Gastrocnemius medialis (tissue), 4 donors: ENCODE measurements at regions not wholly inside any gene's neighbourhood (a gene's known extent, or its start where the extent isn't known, plus 50 kb on each side); places are given as distances from the start of the nearest gene placed in this dataset.

ENCODE experiments used
- ATAC-seq, 2 donors: fragments of 150-250 bp; one replicate each; pipeline ENCODE4 v1.9.1; 2016
- DNase-seq, 2 donors: peaks; one replicate each; pipeline ENCODE4 v3.0.0-alpha.2; 2019
- H3K27ac ChIP-seq, 4 donors: fragments of 200-600 bp; sonication (generic); 1 replicate in 1 of 4; 2 replicates in 3 of 4; pipeline ENCODE4 v1.5.1; 2016 to 2018; ENCODE audit warnings: mild to moderate bottlenecking in 2 of 4, moderate library complexity in 1 of 4
- H3K27me3 ChIP-seq, 3 donors: fragments of 200-600 bp; sonication (generic) in 2 of 3; 1 replicate in 1 of 3; 2 replicates in 2 of 3; pipeline versions ENCODE4 v1.5.1 to v1.6.0; 2016 to 2019; ENCODE audit warnings: mild to moderate bottlenecking in 1 of 3, moderate library complexity in 1 of 3
- H3K36me3 ChIP-seq, 2 donors: fragments of 200-600 bp; sonication (generic) in 1 of 2; one replicate each; pipeline ENCODE4 v1.5.1; 2017 to 2018
- H3K4me1 ChIP-seq, 2 donors: fragments of 200-600 bp; sonication (generic) in 1 of 2; one replicate each; pipeline ENCODE4 v1.5.1; 2016 to 2017; ENCODE audit warnings: mild to moderate bottlenecking in 2 of 2
- H3K4me3 ChIP-seq, 4 donors: fragments of 200-600 bp; sonication (generic) in 3 of 4; 1 replicate in 1 of 4; 2 replicates in 3 of 4; pipeline ENCODE4 v1.5.1; 2016 to 2019; ENCODE audit warnings: mild to moderate bottlenecking in 2 of 4
- H3K9me3 ChIP-seq, 3 donors: fragments of 200-600 bp; sonication (generic) in 2 of 3; 1 replicate in 1 of 3; 2 replicates in 2 of 3; pipeline ENCODE4 v1.5.1; 2016 to 2019
- CTCF ChIP-seq, 5 experiments: fragments of 450-650 bp in 3 of 5; fragments of 200-600 bp in 2 of 5; sonication (generic) in 2 of 5; IDR thresholded peaks in 4 of 5; conservative IDR thresholded peaks in 1 of 5; 1 replicate in 4 of 5; 2 replicates in 1 of 5; pipeline ENCODE4 v1.5.1; 2016 to 2019; ENCODE audit warnings: antibody characterized with exemption in 5 of 5, mild to moderate bottlenecking in 3 of 5, moderate library complexity in 3 of 5
- POLR2A ChIP-seq, 2 donors: fragments of 450-650 bp; IDR thresholded peaks; one replicate each; pipeline ENCODE4 v1.6.1; 2017; ENCODE audit warnings: antibody characterized with exemption in 2 of 2, mild to moderate bottlenecking in 2 of 2, moderate library complexity in 2 of 2
- in situ Hi-C, 4 donors: fragments of 200-750 bp; cut with MboI; loops; one replicate each; pipeline versions ENCODE4 v1.15.0 to v1.8.0; 2017; ENCODE audit warnings: low sequenced_read_pairs in 4 of 4
- intact Hi-C: fragments of 100-400 bp; cut with DNase I; formaldehyde crosslinking; loops from one replicate; pipeline ENCODE4 v1.15.1; 2023; ENCODE audit warnings: low total_unique reads

GRCh38 chr7:81419731-81420130 is 350.1 kb downstream of the HGF start:
- no peak for TF ChIP-seq CTCF (IDR thresholded peaks at IDR 0.05 in 4 of 5, conservative IDR thresholded peaks at IDR 0.05 in 1 of 5)
- no peak for TF ChIP-seq POLR2A (IDR thresholded peaks at IDR 0.05)
- H3K9me3 ChIP-seq: no peaks in the 10 kb centered on the region
- intact Hi-C loops: no loop called here
- in situ Hi-C loops: no loop called here
- no peaks in the 10 kb centered on the region for H3K4me1 ChIP-seq
- H3K27ac ChIP-seq: no peak overlapping the region
- H3K27me3 ChIP-seq: no peaks in the 10 kb centered on the region
- no peak for DNase-seq
- no peak overlapping the region for H3K4me3 ChIP-seq
- no peaks in the 10 kb centered on the region for H3K36me3 ChIP-seq
- no peak for ATAC-seq

GRCh38 chr7:81416659-81417058 is 353.2 kb downstream of the HGF start:
- Histone ChIP-seq H3K4me3 (no peak overlapping the region), H3K9me3 (no peaks in the 10 kb centered on the region), H3K4me1 (no peaks in the 10 kb centered on the region), H3K36me3 (no peaks in the 10 kb centered on the region), H3K27ac (no peak overlapping the region), H3K27me3 (no peaks in the 10 kb centered on the region)
- TF ChIP-seq POLR2A (IDR thresholded peaks at IDR 0.05) (no peak), CTCF (IDR thresholded peaks at IDR 0.05 in 4 of 5, conservative IDR thresholded peaks at IDR 0.05 in 1 of 5) (no peak)
- in situ Hi-C loops (no loop called here), intact Hi-C loops (no loop called here)
- no peak for ATAC-seq
- DNase-seq: no peak

GRCh38 chr7:81415181-81415580 is 354.7 kb downstream of the HGF start:
- H3K4me1 ChIP-seq: no peaks in the 10 kb centered on the region
- no peaks in the 10 kb centered on the region for H3K27me3 ChIP-seq
- no peak overlapping the region for H3K4me3 ChIP-seq
- no peaks in the 10 kb centered on the region for H3K9me3 ChIP-seq
- in situ Hi-C loops: no loop called here
- TF ChIP-seq CTCF (IDR thresholded peaks at IDR 0.05 in 4 of 5, conservative IDR thresholded peaks at IDR 0.05 in 1 of 5) (no peak), POLR2A (IDR thresholded peaks at IDR 0.05) (no peak)
- ATAC-seq: no peak
- no peaks in the 10 kb centered on the region for H3K36me3 ChIP-seq
- no peak for DNase-seq
- intact Hi-C loops: no loop called here
- no peak overlapping the region for H3K27ac ChIP-seq

- H3K4me1 ChIP-seq: no peaks in the 10 kb centered on the region
- no peaks in the 10 kb centered on the region for H3K9me3 ChIP-seq
- H3K27ac ChIP-seq: no peak overlapping the region
- H3K36me3 ChIP-seq: no peaks in the 10 kb centered on the region
- no peak overlapping the region for H3K4me3 ChIP-seq
- TF ChIP-seq CTCF (IDR thresholded peaks at IDR 0.05 in 4 of 5, conservative IDR thresholded peaks at IDR 0.05 in 1 of 5) (no peak), POLR2A (IDR thresholded peaks at IDR 0.05) (no peak)
- DNase-seq (no peak), ATAC-seq (no peak)
- in situ Hi-C loops (no loop called here), intact Hi-C loops (no loop called here)
- H3K27me3 ChIP-seq: no peaks in the 10 kb centered on the region
These were observed 355.4 kb downstream of the HGF start for GRCh38 chr7:81414411-81414810.

GRCh38 chr7:81410471-81411117 is 359.3 kb downstream of the HGF start:
- intact Hi-C loops: no loop called here
- in situ Hi-C loops: no loop called here
- DNase-seq: no peak

More at GRCh38 chr7:81410471-81411117, 359.3 kb downstream of the HGF start:
- no peaks in the 10 kb centered on the region for H3K9me3 ChIP-seq
- no peaks in the 10 kb centered on the region for H3K27me3 ChIP-seq
- H3K4me3 ChIP-seq: no peak overlapping the region
- ATAC-seq: no peak
- TF ChIP-seq CTCF (IDR thresholded peaks at IDR 0.05 in 4 of 5, conservative IDR thresholded peaks at IDR 0.05 in 1 of 5) (no peak), POLR2A (IDR thresholded peaks at IDR 0.05) (no peak)
- no peak overlapping the region for H3K27ac ChIP-seq
- no peaks in the 10 kb centered on the region for H3K36me3 ChIP-seq
- no peaks in the 10 kb centered on the region for H3K4me1 ChIP-seq
